ENCODE measurements at regions not wholly inside any gene's neighbourhood (a gene's known extent, or its start where the extent isn't known, plus 50 kb on each side); places are given as distances from the start of the nearest gene placed in this dataset.

GRCh38 chr12:89247541-89247942, 104.8 kb downstream of the DUSP6 start:
- TF ChIP-seq POLR2A (IDR thresholded peaks at IDR 0.05; ENCODE audit: low read length) (no peak), GATA1 (IDR thresholded peaks at IDR 0.05; ENCODE audit: low read depth, low read length) (no peak)
- no peak for DNase-seq

GRCh38 chr12:89245090-89245489, 107.2 kb downstream of the DUSP6 start:
- no peak for DNase-seq
- TF ChIP-seq GATA1 (IDR thresholded peaks at IDR 0.05; ENCODE audit: low read depth, low read length) (no peak), POLR2A (IDR thresholded peaks at IDR 0.05; ENCODE audit: low read length) (no peak)

- no peak for TF ChIP-seq GATA1 (IDR thresholded peaks at IDR 0.05; ENCODE audit: low read depth, low read length)
- TF ChIP-seq POLR2A (IDR thresholded peaks at IDR 0.05; ENCODE audit: low read length): no peak
- DNase-seq: peak in 1 of 2 experiments; percentile 13
These were observed 107.8 kb downstream of the DUSP6 start for GRCh38 chr12:89244536-89244935.

- TF ChIP-seq GATA1 (IDR thresholded peaks at IDR 0.05; ENCODE audit: low read depth, low read length): no peak
- no peak for TF ChIP-seq POLR2A (IDR thresholded peaks at IDR 0.05; ENCODE audit: low read length)
- no peak for DNase-seq
These were observed 108.5 kb downstream of the DUSP6 start for GRCh38 chr12:89243771-89244170.

GRCh38 chr12:89239534-89239933, 112.8 kb downstream of the DUSP6 start:
- no peak for DNase-seq
- TF ChIP-seq GATA1 (IDR thresholded peaks at IDR 0.05; ENCODE audit: low read depth, low read length) (no peak), POLR2A (IDR thresholded peaks at IDR 0.05; ENCODE audit: low read length) (no peak)

- no peak for TF ChIP-seq POLR2A (IDR thresholded peaks at IDR 0.05; ENCODE audit: low read length)
- no peak for TF ChIP-seq GATA1 (IDR thresholded peaks at IDR 0.05; ENCODE audit: low read depth, low read length)
- no peak for DNase-seq
These were observed 113.7 kb downstream of the DUSP6 start for GRCh38 chr12:89238593-89238992.

- DNase-seq: no peak
- TF ChIP-seq GATA1 (IDR thresholded peaks at IDR 0.05; ENCODE audit: low read depth, low read length) (no peak), POLR2A (IDR thresholded peaks at IDR 0.05; ENCODE audit: low read length) (no peak)
These were observed 114.5 kb downstream of the DUSP6 start for GRCh38 chr12:89237763-89238162.

- TF ChIP-seq POLR2A (IDR thresholded peaks at IDR 0.05; ENCODE audit: low read length): no peak
- TF ChIP-seq GATA1 (IDR thresholded peaks at IDR 0.05; ENCODE audit: low read depth, low read length): no peak
- no peak for DNase-seq
These were observed 115.4 kb downstream of the DUSP6 start for GRCh38 chr12:89236748-89237383.

- no peak for DNase-seq
- no peak for TF ChIP-seq POLR2A (IDR thresholded peaks at IDR 0.05; ENCODE audit: low read length)
These were observed 116.1 kb downstream of the DUSP6 start for GRCh38 chr12:89236237-89236636.

GRCh38 chr12:89235189-89235993, 116.9 kb downstream of the DUSP6 start:
- TF ChIP-seq POLR2A (IDR thresholded peaks at IDR 0.05; ENCODE audit: low read length) (no peak), GATA1 (IDR thresholded peaks at IDR 0.05; ENCODE audit: low read depth, low read length) (no peak)
- DNase-seq: no peak

GRCh38 chr12:89234324-89235114, 117.8 kb downstream of the DUSP6 start:
- no peak for DNase-seq
- no peak for TF ChIP-seq GATA1 (IDR thresholded peaks at IDR 0.05; ENCODE audit: low read depth, low read length)

- DNase-seq: peak; percentile 60 to 80
- TF ChIP-seq GATA1 (IDR thresholded peaks at IDR 0.05; ENCODE audit: low read depth, low read length) (no peak), POLR2A (IDR thresholded peaks at IDR 0.05; ENCODE audit: low read length) (no peak)
These were observed 120.6 kb downstream of the DUSP6 start for GRCh38 chr12:89231686-89232085.

- TF ChIP-seq GATA1 (IDR thresholded peaks at IDR 0.05; ENCODE audit: low read depth, low read length) (no peak), POLR2A (IDR thresholded peaks at IDR 0.05; ENCODE audit: low read length) (no peak)
- peak in 1 of 2 experiments; percentile 11 for DNase-seq
These were observed 121.7 kb downstream of the DUSP6 start for GRCh38 chr12:89230376-89231315.
